ENCODE measurements at regions not wholly inside any gene's neighbourhood (a gene's known extent, or its start where the extent isn't known, plus 50 kb on each side); places are given as distances from the start of the nearest gene placed in this dataset.

GRCh38 chr4:3866813-3867129 is 100.6 kb downstream of the ADRA2C start:
- no peak for DNase-seq

GRCh38 chr4:3867403-3868100 is 101.4 kb downstream of the ADRA2C start:
- no peak for DNase-seq

- DNase-seq = no peak
Observed at GRCh38 chr4:3868211-3869173, 102.3 kb downstream of the ADRA2C start.

GRCh38 chr4:3869174-3869572 is 103.0 kb downstream of the ADRA2C start:
- no peak for DNase-seq

- no peak for DNase-seq
Observed at GRCh38 chr4:3869661-3870566, 103.7 kb downstream of the ADRA2C start.

- no peak for DNase-seq
Observed at GRCh38 chr4:3870567-3870962, 104.4 kb downstream of the ADRA2C start.

- peak in 2 of 3 experiments; percentile 15 to 44 for DNase-seq
Observed at GRCh38 chr4:3871181-3871852, 105.1 kb downstream of the ADRA2C start.

GRCh38 chr4:3871881-3872833 is 106.0 kb downstream of the ADRA2C start:
- no peak for DNase-seq

- no peak for DNase-seq
Observed at GRCh38 chr4:3872834-3873313, 106.7 kb downstream of the ADRA2C start.

- DNase-seq = peak in 1 of 3 experiments; percentile 5
Observed at GRCh38 chr4:3873408-3874027, 107.3 kb downstream of the ADRA2C start.

GRCh38 chr4:3874028-3874415 is 107.8 kb downstream of the ADRA2C start:
- no peak for DNase-seq

- DNase-seq = no peak
Observed at GRCh38 chr4:3874525-3875110, 108.4 kb downstream of the ADRA2C start.

GRCh38 chr4:3875466-3875865 is 109.3 kb downstream of the ADRA2C start:
- DNase-seq = no peak

GRCh38 chr4:3876057-3876845 is 110.1 kb downstream of the ADRA2C start:
- DNase-seq = peak in 1 of 3 experiments; percentile 14

GRCh38 chr4:3877236-3877635 is 111.1 kb downstream of the ADRA2C start:
- no peak for DNase-seq

GRCh38 chr4:3877868-3878267 is 111.7 kb downstream of the ADRA2C start:
- DNase-seq = no peak

GRCh38 chr4:3878678-3879077 is 112.5 kb downstream of the ADRA2C start:
- no peak for DNase-seq

- DNase-seq = peak in 1 of 3 experiments; percentile 48
Observed at GRCh38 chr4:3879681-3880614, 113.8 kb downstream of the ADRA2C start.
